A549 (cell line): ENCODE measurements at regions not wholly inside any gene's neighbourhood (a gene's known extent, or its start where the extent isn't known, plus 50 kb on each side); places are given as distances from the start of the nearest gene placed in this dataset.

Experiments used
- ATAC-seq, 2 experiments: fragments of 200-7000 bp in 1 of 2; fragments of >200 bp in 1 of 2; cut with Nextera tagmentation in 1 of 2; cut with Tn5 transposase in 1 of 2; 3 replicates each; pipeline versions ENCODE4 v1.8.0 to v1.9.1; 2018 to 2020; ENCODE audit warnings: mild to moderate bottlenecking in 1 of 2, moderate library complexity in 1 of 2
- CTCF ChIA-PET: fragments of 300-600 bp; sonication (Branson Sonifier 250); formaldehyde crosslinking; extraction: SDS; loops from one replicate; lab custom pipeline; 2021; ENCODE audit warnings: antibody characterized with exemption, inconsistent platforms; lab: Yijun Ruan, JAX
- POLR2A ChIA-PET: fragments of 350-600 bp; formaldehyde crosslinking; extraction: SDS; loops from one replicate; lab custom pipeline; 2021; ENCODE audit warnings: antibody characterized with exemption, inconsistent platforms; lab: Yijun Ruan, JAX
- DNase-seq, 2 experiments: peaks; one replicate each; pipeline versions ENCODE4 v3.0.0 to v3.0.0-alpha.2; 2011 to 2016; ENCODE audit warnings: low read depth in 1 of 2, low spot score in 1 of 2
- FAIRE-seq: peaks from 2 replicates; lab custom pipeline; 2011; peaks lifted over from hg19 to GRCh38; lab: Jason Lieb, UNC
- H3K27ac ChIP-seq, 2 experiments: fragments of >200 bp; sonication (Bioruptor Twin); formaldehyde crosslinking; 3 replicates each; pipeline ENCODE4 v1.5.1; 2016 to 2017
- H3K4me1 ChIP-seq: fragments of >200 bp; sonication (Bioruptor Twin); formaldehyde crosslinking; 3 replicates; pipeline ENCODE4 v1.6.1; 2016
- H3K4me2 ChIP-seq: fragments of >200 bp; sonication (Bioruptor Twin); formaldehyde crosslinking; 3 replicates; pipeline ENCODE4 v1.6.1; 2016
- H3K4me3 ChIP-seq: fragments of >200 bp; sonication (Bioruptor Twin); formaldehyde crosslinking; 3 replicates; pipeline ENCODE4 v1.5.1; 2016
- H3K9me3 ChIP-seq: fragments of >200 bp; sonication (Bioruptor Twin); formaldehyde crosslinking; 3 replicates; pipeline ENCODE4 v1.6.1; 2016
- CBX8 ChIP-seq: fragments of 200-600 bp; sonication (generic); IDR thresholded peaks from 2 replicates; pipeline ENCODE4 v1.6.1; 2016
- CHD2 ChIP-seq: fragments of 150-350 bp; IDR thresholded peaks from 2 replicates; pipeline ENCODE4 v1.6.1; 2014; ENCODE audit warnings: low read length; ENCODE audit not compliant: partially characterized antibody
- FOSL2 ChIP-seq, 2 experiments: fragments of 450-650 bp in 1 of 2; fragments of >200 bp in 1 of 2; sonication (Bioruptor Twin) in 1 of 2; formaldehyde crosslinking; IDR thresholded peaks; 2 replicates each; pipeline versions ENCODE4 v1.5.0 to v1.6.1; 2016 to 2020; ENCODE audit warnings: mild to moderate bottlenecking in 1 of 2, moderate library complexity in 1 of 2
- HOXA7 ChIP-seq: fragments of 250-450 bp; sonication (Bioruptor Pico); IDR thresholded peaks from 2 replicates; pipeline ENCODE4 v1.5.0; 2020; ENCODE audit warnings: mild to moderate bottlenecking, moderate library complexity
- MYC ChIP-seq: IDR thresholded peaks from 2 replicates; pipeline ENCODE4 v1.6.1; 2012; ENCODE audit warnings: mild to moderate bottlenecking, inconsistent platforms, low read length, improper control_type of control experiment, borderline replicate concordance
- NFE2L2 ChIP-seq: fragments of 150-350 bp; conservative IDR thresholded peaks from 2 replicates; pipeline ENCODE4 v1.6.1; 2014; ENCODE audit warnings: low read length
- NPAS2 ChIP-seq: fragments of 250-450 bp; sonication (Bioruptor Pico); IDR thresholded peaks from 2 replicates; pipeline ENCODE4 v1.8.0; 2022; ENCODE audit warnings: mild to moderate bottlenecking, moderate library complexity, borderline replicate concordance
- RAD21 ChIP-seq, 2 experiments: fragments of >200 bp in 1 of 2; sonication (Bioruptor Twin) in 1 of 2; formaldehyde crosslinking in 1 of 2; IDR thresholded peaks in 1 of 2; conservative IDR thresholded peaks in 1 of 2; 2 replicates in 1 of 2; 3 replicates in 1 of 2; pipeline ENCODE4 v1.6.1; 2012 to 2018; ENCODE audit warnings: inconsistent platforms in 1 of 2
- RARB ChIP-seq: fragments of 250-450 bp; sonication (Bioruptor Pico); IDR thresholded peaks from 2 replicates; pipeline ENCODE4 v1.8.0; 2021; ENCODE audit warnings: mild to moderate bottlenecking, moderate library complexity
- RFX5 ChIP-seq: fragments of 450-650 bp; IDR thresholded peaks from 2 replicates; pipeline ENCODE4 v1.7.1; 2014; ENCODE audit warnings: antibody characterized with exemption, mild to moderate bottlenecking, moderate library complexity
- SMC3 ChIP-seq: fragments of >200 bp; sonication (Bioruptor Twin); formaldehyde crosslinking; IDR thresholded peaks from 3 replicates; pipeline ENCODE4 v1.6.1; 2018; ENCODE audit warnings: inconsistent platforms
- SREBF2 ChIP-seq: fragments of 450-650 bp; IDR thresholded peaks from 2 replicates; pipeline ENCODE4 v1.6.1; 2014; ENCODE audit warnings: mild to moderate bottlenecking, moderate library complexity
- TP53 ChIP-seq: fragments of 250-450 bp; sonication (Bioruptor Pico); IDR thresholded peaks from 2 replicates; pipeline ENCODE4 v1.5.0; 2021; ENCODE audit warnings: mild to moderate bottlenecking, moderate library complexity
- WGBS: methylation state at CpG from one replicate; pipeline ENCODE4 v1.1.6; 2017; ENCODE audit errors: missing lambda C conversion rate; 5-methylcytosine and 5-hydroxymethylcytosine counted together
- TF ChIP-seq, protein P1 (sequence below): fragments of >200 bp; sonication (Bioruptor Twin); formaldehyde crosslinking; IDR thresholded peaks from 2 replicates; pipeline ENCODE4 v1.6.1; 2016
- TF ChIP-seq, protein P2 (sequence below): IDR thresholded peaks from 2 replicates; pipeline ENCODE4 v1.6.1; 2012
- TF ChIP-seq, protein P3 (sequence below): fragments of 450-650 bp; IDR thresholded peaks from 2 replicates; pipeline ENCODE4 v1.6.1; 2014; ENCODE audit warnings: antibody characterized with exemption
- TF ChIP-seq, protein P4 (sequence below): IDR thresholded peaks from 2 replicates; pipeline ENCODE4 v1.6.1; 2012
- TF ChIP-seq, protein P5 (sequence below): fragments of 250-450 bp; sonication (Bioruptor Pico); IDR thresholded peaks from 2 replicates; pipeline ENCODE4 v1.5.0; 2021; ENCODE audit warnings: mild to moderate bottlenecking, moderate library complexity, borderline replicate concordance
- TF ChIP-seq, protein P6 (sequence below): fragments of 200-600 bp; sonication (generic); IDR thresholded peaks from 2 replicates; pipeline ENCODE4 v1.6.1; 2016; ENCODE audit warnings: antibody characterized with exemption, mild to moderate bottlenecking, moderate library complexity

DNA sequence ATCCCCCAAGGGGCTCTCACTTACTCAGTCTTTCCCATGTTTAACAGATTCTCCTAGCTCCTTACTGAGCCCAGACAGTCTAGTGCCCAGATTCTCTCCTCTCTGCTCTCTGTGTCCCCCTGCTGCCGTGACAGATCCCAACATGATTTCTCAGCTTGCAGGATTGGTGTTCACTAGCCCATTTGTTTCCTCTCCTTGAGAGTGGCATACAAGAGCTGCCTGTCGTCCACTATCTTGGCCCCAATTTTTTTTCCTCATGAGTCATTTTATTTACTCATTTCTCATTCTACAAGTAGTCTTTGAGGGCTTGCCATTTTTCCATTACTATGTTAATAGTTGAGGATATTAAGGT is 199.9 kb upstream of the FN1 start:
- ChIA-PET CTCF (interaction anchor here (0.7 to 1.0 kb wide), 3 partner anchors 36 to 284 kb away, joined by 3 read pairs; no protein-coding TSS in a partner anchor), POLR2A (no interaction called here)
- ATAC-seq (peak; percentile 62 to 72; a peak in 4 of 6 replicates), DNase-seq (peak in 1 of 2 experiments; percentile 54), FAIRE-seq (no peak)
- H3K4me2 ChIP-seq, result no peak overlapping the region
- 0 out of 6 replicates have a peak overlapping the region, but pooled peaks of 1 of the 2 experiments have one; percentile 27 for H3K27ac ChIP-seq
- 23% methylated on average over 2 of the region's 2 CpGs for WGBS
- 0 out of 3 replicates have a peak, but pooled peaks cover 5% of the 10 kb centered on the region for H3K4me1 ChIP-seq
- H3K4me3 ChIP-seq, result no peak overlapping the region
- H3K9me3 ChIP-seq, result peaks cover 24% of the 10 kb centered on the region; the same call in 2 of the 3 replicates
- peak; percentile 19 to 40; a peak in 2 of 5 replicates for TF ChIP-seq RAD21 (conservative IDR thresholded peaks at IDR 0.05 in 1 of 2, IDR thresholded peaks at IDR 0.05 in 1 of 2)
- TF ChIP-seq SMC3, result peak; percentile 39
- TF ChIP-seq HOXA7, result no peak
- no peak for TF ChIP-seq RARB (CRISPR knock-in tag)
- TF ChIP-seq, protein P1, sequence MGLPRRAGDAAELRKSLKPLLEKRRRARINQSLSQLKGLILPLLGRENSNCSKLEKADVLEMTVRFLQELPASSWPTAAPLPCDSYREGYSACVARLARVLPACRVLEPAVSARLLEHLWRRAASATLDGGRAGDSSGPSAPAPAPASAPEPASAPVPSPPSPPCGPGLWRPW, result no peak
- no peak for TF ChIP-seq SREBF2
- TF ChIP-seq NFE2L2, result no peak
- TF ChIP-seq, protein P2, sequence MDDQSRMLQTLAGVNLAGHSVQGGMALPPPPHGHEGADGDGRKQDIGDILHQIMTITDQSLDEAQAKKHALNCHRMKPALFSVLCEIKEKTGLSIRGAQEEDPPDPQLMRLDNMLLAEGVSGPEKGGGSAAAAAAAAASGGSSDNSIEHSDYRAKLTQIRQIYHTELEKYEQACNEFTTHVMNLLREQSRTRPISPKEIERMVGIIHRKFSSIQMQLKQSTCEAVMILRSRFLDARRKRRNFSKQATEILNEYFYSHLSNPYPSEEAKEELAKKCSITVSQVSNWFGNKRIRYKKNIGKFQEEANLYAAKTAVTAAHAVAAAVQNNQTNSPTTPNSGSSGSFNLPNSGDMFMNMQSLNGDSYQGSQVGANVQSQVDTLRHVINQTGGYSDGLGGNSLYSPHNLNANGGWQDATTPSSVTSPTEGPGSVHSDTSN, result no peak
- TF ChIP-seq MYC, result no peak
- TF ChIP-seq, protein P3, sequence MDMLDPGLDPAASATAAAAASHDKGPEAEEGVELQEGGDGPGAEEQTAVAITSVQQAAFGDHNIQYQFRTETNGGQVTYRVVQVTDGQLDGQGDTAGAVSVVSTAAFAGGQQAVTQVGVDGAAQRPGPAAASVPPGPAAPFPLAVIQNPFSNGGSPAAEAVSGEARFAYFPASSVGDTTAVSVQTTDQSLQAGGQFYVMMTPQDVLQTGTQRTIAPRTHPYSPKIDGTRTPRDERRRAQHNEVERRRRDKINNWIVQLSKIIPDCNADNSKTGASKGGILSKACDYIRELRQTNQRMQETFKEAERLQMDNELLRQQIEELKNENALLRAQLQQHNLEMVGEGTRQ, result no peak
- TF ChIP-seq, protein P4, sequence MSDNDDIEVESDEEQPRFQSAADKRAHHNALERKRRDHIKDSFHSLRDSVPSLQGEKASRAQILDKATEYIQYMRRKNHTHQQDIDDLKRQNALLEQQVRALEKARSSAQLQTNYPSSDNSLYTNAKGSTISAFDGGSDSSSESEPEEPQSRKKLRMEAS, result no peak
- no peak for TF ChIP-seq CBX8

DNA sequence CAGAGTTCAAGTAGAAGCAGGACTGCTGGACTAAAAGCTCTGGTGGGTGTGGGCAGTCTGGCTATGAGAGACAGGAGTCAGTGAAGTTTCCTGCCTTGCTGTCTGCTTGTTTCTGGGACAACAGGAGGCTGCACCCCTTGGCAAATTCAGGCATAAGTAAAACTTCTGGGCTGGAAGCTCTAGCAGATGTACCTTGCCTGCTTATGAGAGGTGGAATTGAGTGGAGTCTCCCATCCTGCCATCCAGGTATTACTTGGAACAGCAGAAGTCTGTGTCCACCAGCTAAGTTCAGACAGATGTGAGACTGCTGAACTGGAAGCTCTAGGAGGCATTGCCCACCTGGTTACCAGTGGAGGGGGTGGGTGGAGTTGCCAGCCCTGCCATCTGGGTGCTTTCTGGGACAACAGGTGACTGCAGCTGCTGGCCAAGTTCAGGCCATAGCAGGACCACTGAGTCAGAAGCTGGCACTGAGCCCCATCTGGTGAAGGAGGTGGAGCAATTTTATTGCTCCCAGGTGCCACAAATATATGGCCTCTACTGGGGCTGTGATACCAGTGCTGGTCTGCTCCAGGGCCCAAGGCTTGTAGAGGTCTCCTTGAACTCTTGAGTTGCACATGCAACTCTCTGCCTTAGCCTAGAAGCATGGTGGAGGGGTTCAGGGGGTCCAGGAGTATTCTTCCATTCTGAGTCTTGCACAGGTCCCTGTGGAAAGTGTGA is 199.4 kb upstream of the FN1 start:
- H3K27ac ChIP-seq, result peak overlapping the region in 1 of 2 experiments; percentile 27; a peak in 1 of 6 replicates
- H3K9me3 ChIP-seq, result peaks cover 28% of the 10 kb centered on the region; the same call in 2 of the 3 replicates
- DNase-seq (no peak), FAIRE-seq (no peak), ATAC-seq (no peak)
- H3K4me1 ChIP-seq, result 0 out of 3 replicates have a peak, but pooled peaks cover 5% of the 10 kb centered on the region
- no peak overlapping the region for H3K4me3 ChIP-seq
- POLR2A ChIA-PET, result no interaction called here
- CTCF ChIA-PET, result interaction anchor here (0.6 to 1.0 kb wide), 3 partner anchors 29 to 69 kb away, joined by 3 read pairs; no protein-coding TSS in a partner anchor
- H3K4me2 ChIP-seq, result no peak overlapping the region
- TF ChIP-seq SMC3 (no peak), HOXA7 (no peak), CHD2 (no peak), TP53 (no peak), NPAS2 (no peak), RFX5 (no peak), RARB (CRISPR knock-in tag) (no peak), FOSL2 (IDR thresholded peaks at IDR 0.05) (no peak), FOSL2 (CRISPR knock-in tag; IDR thresholded peaks at IDR 0.05) (no peak)
- TF ChIP-seq, protein P5, sequence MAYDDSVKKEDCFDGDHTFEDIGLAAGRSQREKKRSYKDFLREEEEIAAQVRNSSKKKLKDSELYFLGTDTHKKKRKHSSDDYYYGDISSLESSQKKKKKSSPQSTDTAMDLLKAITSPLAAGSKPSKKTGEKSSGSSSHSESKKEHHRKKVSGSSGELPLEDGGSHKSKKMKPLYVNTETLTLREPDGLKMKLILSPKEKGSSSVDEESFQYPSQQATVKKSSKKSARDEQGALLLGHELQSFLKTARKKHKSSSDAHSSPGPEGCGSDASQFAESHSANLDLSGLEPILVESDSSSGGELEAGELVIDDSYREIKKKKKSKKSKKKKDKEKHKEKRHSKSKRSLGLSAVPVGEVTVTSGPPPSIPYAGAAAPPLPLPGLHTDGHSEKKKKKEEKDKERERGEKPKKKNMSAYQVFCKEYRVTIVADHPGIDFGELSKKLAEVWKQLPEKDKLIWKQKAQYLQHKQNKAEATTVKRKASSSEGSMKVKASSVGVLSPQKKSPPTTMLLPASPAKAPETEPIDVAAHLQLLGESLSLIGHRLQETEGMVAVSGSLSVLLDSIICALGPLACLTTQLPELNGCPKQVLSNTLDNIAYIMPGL (CRISPR knock-in tag), result no peak
- TF ChIP-seq, protein P6, sequence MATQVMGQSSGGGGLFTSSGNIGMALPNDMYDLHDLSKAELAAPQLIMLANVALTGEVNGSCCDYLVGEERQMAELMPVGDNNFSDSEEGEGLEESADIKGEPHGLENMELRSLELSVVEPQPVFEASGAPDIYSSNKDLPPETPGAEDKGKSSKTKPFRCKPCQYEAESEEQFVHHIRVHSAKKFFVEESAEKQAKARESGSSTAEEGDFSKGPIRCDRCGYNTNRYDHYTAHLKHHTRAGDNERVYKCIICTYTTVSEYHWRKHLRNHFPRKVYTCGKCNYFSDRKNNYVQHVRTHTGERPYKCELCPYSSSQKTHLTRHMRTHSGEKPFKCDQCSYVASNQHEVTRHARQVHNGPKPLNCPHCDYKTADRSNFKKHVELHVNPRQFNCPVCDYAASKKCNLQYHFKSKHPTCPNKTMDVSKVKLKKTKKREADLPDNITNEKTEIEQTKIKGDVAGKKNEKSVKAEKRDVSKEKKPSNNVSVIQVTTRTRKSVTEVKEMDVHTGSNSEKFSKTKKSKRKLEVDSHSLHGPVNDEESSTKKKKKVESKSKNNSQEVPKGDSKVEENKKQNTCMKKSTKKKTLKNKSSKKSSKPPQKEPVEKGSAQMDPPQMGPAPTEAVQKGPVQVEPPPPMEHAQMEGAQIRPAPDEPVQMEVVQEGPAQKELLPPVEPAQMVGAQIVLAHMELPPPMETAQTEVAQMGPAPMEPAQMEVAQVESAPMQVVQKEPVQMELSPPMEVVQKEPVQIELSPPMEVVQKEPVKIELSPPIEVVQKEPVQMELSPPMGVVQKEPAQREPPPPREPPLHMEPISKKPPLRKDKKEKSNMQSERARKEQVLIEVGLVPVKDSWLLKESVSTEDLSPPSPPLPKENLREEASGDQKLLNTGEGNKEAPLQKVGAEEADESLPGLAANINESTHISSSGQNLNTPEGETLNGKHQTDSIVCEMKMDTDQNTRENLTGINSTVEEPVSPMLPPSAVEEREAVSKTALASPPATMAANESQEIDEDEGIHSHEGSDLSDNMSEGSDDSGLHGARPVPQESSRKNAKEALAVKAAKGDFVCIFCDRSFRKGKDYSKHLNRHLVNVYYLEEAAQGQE, result no peak
